HEK293 (cell line): ENCODE measurements at regions not wholly inside any gene's neighbourhood (a gene's known extent, or its start where the extent isn't known, plus 50 kb on each side); places are given as distances from the start of the nearest gene placed in this dataset.

ENCODE experiments used
- CTCF ChIP-seq: fragments of 450-650 bp; formaldehyde crosslinking; IDR thresholded peaks from 2 replicates; pipeline ENCODE4 v1.5.1; 2016; ENCODE audit warnings: missing biosample characterization, missing genetic modification characterization
- PRDM10 ChIP-seq: fragments of 450-650 bp; formaldehyde crosslinking; IDR thresholded peaks from 2 replicates; pipeline ENCODE4 v1.5.1; 2016; ENCODE audit warnings: missing biosample characterization, missing genetic modification characterization

GRCh38 chr16:24626256-24626655 is 86.9 kb downstream of the RBBP6 start:
- no peak for TF ChIP-seq CTCF (tag by site-specific recombination)
- no peak for TF ChIP-seq PRDM10
